HL-60 (cell line): ENCODE measurements at regions not wholly inside any gene's neighbourhood (a gene's known extent, or its start where the extent isn't known, plus 50 kb on each side); places are given as distances from the start of the nearest gene placed in this dataset.

ENCODE experiments used
- CTCF ChIP-seq: IDR thresholded peaks from one replicate; pipeline ENCODE4 v1.5.1; 2011; ENCODE audit warnings: low read length, control low read depth, inconsistent platforms; ENCODE audit not compliant: insufficient read depth
- POLR2AphosphoS5 ChIP-seq: IDR thresholded peaks from 2 replicates; pipeline ENCODE4 v1.6.1; 2012; ENCODE audit warnings: low read depth
- REST ChIP-seq: IDR thresholded peaks from 2 replicates; pipeline ENCODE4 v1.6.1; 2012; ENCODE audit warnings: low read depth; ENCODE audit not compliant: insufficient replicate concordance

GRCh38 chr2:22879009-22879863 lies 505.7 kb upstream of the KLHL29 start:
- TF ChIP-seq CTCF = no peak
- no peak for TF ChIP-seq POLR2AphosphoS5
- TF ChIP-seq REST = no peak
